GM10847 (cell line): ENCODE measurements at regions not wholly inside any gene's neighbourhood (a gene's known extent, or its start where the extent isn't known, plus 50 kb on each side); places are given as distances from the start of the nearest gene placed in this dataset.

Experiments used
- POLR2A ChIP-seq: IDR thresholded peaks from 2 replicates; pipeline ENCODE4 v1.6.1; 2011; ENCODE audit not compliant: insufficient read length; ENCODE audit errors: extremely low read depth

- no peak for TF ChIP-seq POLR2A
These were observed 720.1 kb downstream of the TYW1 start for GRCh38 chr7:67716729-67717128.

DNA sequence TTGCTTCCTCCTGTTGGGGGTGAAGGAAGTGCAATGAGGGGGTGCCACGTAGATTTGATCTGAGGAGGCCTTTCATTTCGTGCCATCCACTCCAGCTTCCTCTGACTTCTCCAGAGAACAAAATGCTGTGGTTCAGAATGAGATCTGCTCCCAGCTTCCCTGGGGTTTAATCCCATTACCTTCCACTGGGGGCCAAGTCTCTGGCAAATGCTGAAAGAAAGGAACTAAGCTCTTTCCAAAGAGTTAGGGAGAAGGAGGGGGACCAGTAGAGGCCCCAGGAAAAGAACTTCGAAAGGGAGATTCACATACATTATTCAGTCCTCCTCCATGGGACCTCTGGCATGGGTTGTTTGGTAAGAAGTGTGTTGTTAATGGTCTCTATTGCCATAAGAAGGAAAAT, 727.0 kb downstream of the TYW1 start:
- TF ChIP-seq POLR2A: no peak

GRCh38 chr7:67724435-67724834, 727.8 kb downstream of the TYW1 start:
- no peak for TF ChIP-seq POLR2A

- TF ChIP-seq POLR2A: no peak
These were observed 728.3 kb downstream of the TYW1 start for GRCh38 chr7:67724955-67725354.

GRCh38 chr7:67725423-67725822, 728.8 kb downstream of the TYW1 start:
- TF ChIP-seq POLR2A: no peak

DNA sequence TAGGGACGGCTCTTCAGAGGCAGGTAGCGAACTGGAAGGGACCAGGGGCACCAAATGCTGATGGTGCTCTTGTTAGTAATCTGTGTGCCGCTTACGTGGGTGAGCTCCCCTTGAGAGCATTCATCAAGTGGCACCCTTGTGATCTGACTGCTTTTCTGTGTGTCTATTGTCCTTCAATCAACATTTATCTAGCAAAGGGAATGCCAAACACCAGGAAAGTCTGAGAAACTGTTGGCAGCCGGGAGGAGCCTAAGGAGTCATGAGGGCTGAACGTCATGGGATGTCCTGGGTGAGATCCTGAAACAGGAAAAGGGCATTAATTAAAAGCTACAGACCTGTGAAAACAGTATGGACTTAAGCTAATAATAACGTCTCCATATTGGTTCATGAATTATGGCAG, 733.1 kb downstream of the TYW1 start:
- TF ChIP-seq POLR2A: no peak

GRCh38 chr7:67731704-67732103, 735.1 kb downstream of the TYW1 start:
- no peak for TF ChIP-seq POLR2A

- no peak for TF ChIP-seq POLR2A
These were observed 736.3 kb downstream of the TYW1 start for GRCh38 chr7:67732898-67733297.

- no peak for TF ChIP-seq POLR2A
These were observed 741.5 kb downstream of the TYW1 start for GRCh38 chr7:67738145-67738544.

GRCh38 chr7:67738958-67739357, 742.3 kb downstream of the TYW1 start:
- TF ChIP-seq POLR2A: no peak

GRCh38 chr7:67743501-67743900, 746.9 kb downstream of the TYW1 start:
- no peak for TF ChIP-seq POLR2A

GRCh38 chr7:67752227-67752626, 755.6 kb downstream of the TYW1 start:
- no peak for TF ChIP-seq POLR2A

- TF ChIP-seq POLR2A: no peak
These were observed 757.3 kb downstream of the TYW1 start for GRCh38 chr7:67753891-67754290.

GRCh38 chr7:67754651-67755050, 758.0 kb downstream of the TYW1 start:
- no peak for TF ChIP-seq POLR2A

- no peak for TF ChIP-seq POLR2A
These were observed 761.9 kb downstream of the TYW1 start for GRCh38 chr7:67758551-67758950.

GRCh38 chr7:67760971-67761370, 764.3 kb downstream of the TYW1 start:
- TF ChIP-seq POLR2A: no peak

DNA sequence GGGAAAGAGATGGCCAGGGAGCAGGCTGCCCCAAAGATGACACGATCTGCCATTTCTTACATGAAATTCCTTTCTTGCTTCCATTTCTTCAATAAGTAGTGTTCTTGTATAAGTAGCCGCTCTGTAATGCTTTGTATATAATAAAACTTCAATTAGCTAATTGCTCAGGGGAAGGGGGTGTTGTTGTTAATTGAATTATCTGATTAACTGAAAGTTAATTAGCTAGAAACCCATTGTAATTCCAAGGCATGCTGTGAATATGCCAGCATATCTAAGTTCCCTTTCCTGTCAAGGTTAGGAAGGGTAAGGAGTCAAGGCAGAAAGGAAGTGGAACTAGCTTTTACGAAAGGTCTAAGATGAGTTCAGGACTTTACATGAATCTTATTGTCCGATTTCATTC, 765.9 kb downstream of the TYW1 start:
- no peak for TF ChIP-seq POLR2A

- no peak for TF ChIP-seq POLR2A
These were observed 767.7 kb downstream of the TYW1 start for GRCh38 chr7:67764289-67764688.

DNA sequence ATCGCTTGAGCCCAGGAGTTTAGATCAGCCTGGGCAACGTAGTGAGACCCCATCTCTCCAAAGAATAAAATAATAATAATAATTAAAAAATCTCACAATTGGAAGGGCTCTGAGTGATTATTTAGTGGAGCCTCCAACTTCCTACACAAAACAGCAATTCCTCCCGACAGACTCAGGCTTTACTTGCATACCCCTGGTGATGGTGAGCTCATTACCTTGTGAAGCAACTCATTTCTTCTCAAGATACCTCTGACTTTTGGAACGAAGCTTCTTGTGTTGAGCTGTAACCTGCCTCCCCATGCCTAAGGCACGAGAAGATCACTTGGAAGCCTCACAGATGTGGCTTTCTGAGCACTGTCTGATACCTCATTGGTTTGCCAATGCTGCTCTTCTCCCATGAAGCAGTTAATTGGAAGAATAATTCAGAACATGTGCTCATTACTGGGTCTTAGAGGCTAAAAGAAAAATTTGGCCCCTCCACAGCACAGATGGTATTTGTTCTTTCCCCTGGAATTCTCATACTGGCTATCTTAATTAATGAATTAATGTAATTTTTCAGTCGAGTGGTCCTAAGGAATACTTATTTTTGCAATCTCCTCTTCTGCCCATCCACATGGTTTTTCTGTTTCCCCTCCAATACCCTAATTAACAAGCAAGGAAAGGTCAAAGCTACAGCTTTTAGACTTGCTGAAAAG, 769.0 kb downstream of the TYW1 start:
- TF ChIP-seq POLR2A: no peak
